ENCODE measurements at regions not wholly inside any gene's neighbourhood (a gene's known extent, or its start where the extent isn't known, plus 50 kb on each side); places are given as distances from the start of the nearest gene placed in this dataset.

DNA sequence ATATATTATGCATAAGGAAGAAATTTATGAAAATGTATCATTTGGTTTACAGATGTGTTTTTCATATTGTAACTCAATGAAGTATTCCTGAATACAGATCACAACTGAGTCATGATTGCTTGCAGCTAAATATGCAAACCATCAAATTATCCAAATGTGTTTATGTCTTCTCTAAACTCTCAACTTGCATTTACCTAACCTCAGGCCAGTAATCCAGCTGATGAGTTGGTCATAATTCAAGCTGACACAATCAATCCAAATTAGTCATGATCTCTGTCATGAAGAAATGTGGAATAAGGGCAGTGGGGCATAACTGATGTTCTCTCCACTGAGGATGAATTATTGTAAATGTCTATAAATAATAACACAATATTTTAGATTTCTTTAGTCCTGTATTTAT, 104.8 kb upstream of the CNTN1 start:
- Histone ChIP-seq H3K56ac (ENCODE audit: insufficient read length, low read depth, low read length) (no peak overlapping the region), H3K27me3 (ENCODE audit: insufficient read depth, low read length) (no peaks in the 10 kb centered on the region), H2BK15ac (ENCODE audit: low read depth, low read length) (no peak overlapping the region), H2BK12ac (ENCODE audit: insufficient read length, low read depth, low read length) (no peak overlapping the region), H3K27ac (ENCODE audit: insufficient read length, low read depth, low read length) (no peak overlapping the region), H3K4me1 (ENCODE audit: insufficient read depth, low read length) (no peaks in the 10 kb centered on the region), H3K79me2 (ENCODE audit: insufficient read depth, low read length) (no peaks in the 10 kb centered on the region), H2BK20ac (ENCODE audit: low read depth, low read length, poor library complexity, severe bottlenecking) (no peak overlapping the region), H2AFZ (ENCODE audit: low read length) (no peak overlapping the region), H4K91ac (ENCODE audit: insufficient read length, low read depth, low read length) (no peak overlapping the region), H4K5ac (ENCODE audit: insufficient read length, low read depth, low read length) (no peak overlapping the region), H3K9ac (ENCODE audit: extremely low read depth, insufficient read length, low read length) (no peak overlapping the region), H3K4me2 (ENCODE audit: insufficient read depth, insufficient read length, low read length) (no peak overlapping the region), H3K18ac (ENCODE audit: insufficient read length, low read depth, low read length) (no peak overlapping the region), H4K8ac (replicated peaks; ENCODE audit: insufficient read length, low read depth, low read length) (no peak overlapping the region), H3K79me1 (ENCODE audit: insufficient read depth, low read depth, low read length, poor library complexity, severe bottlenecking) (no peaks in the 10 kb centered on the region), H2AK5ac (ENCODE audit: insufficient read length, low read length) (no peak overlapping the region), H3K14ac (ENCODE audit: insufficient read depth, low read length) (no peak overlapping the region), H3K23ac (ENCODE audit: insufficient read length, low read depth, low read length) (no peak overlapping the region), H3K9me3 (ENCODE audit: control insufficient read depth, low read depth, low read length) (peaks cover 8% of the 10 kb centered on the region), H3T11ph (ENCODE audit: low read length) (no peak overlapping the region), H4K20me1 (ENCODE audit: control insufficient read depth, insufficient read depth, insufficient read length) (no peaks in the 10 kb centered on the region), H2BK5ac (ENCODE audit: insufficient read length, low read length) (no peak overlapping the region), H2BK120ac (ENCODE audit: low read depth, low read length, poor library complexity, severe bottlenecking) (no peak overlapping the region), H3K4ac (ENCODE audit: low read depth, low read length) (no peak overlapping the region), H3K23me2 (ENCODE audit: insufficient read length, low read depth, low read length, poor library complexity, severe bottlenecking) (no peaks in the 10 kb centered on the region)
- Mint-ChIP-seq H3K4me1 (no peaks in the 10 kb centered on the region), H3K27me3 (ENCODE audit: low read depth) (peaks cover 2% of the 10 kb centered on the region; the same call in 1 of the 2 replicates), H3K27ac (no peak overlapping the region), H3K36me3 (ENCODE audit: insufficient read depth in 1 of 3, low read depth in 3 of 3) (peaks cover 9 to 18% (median 9%) of the 10 kb centered on the region in 3 experiments; a peak in 6 of 7 replicates), H3K4me3 (no peak overlapping the region), H3K9me3 (peaks cover 19 to 29% of the 10 kb centered on the region in 2 experiments)
- TF ChIP-seq, protein P1, sequence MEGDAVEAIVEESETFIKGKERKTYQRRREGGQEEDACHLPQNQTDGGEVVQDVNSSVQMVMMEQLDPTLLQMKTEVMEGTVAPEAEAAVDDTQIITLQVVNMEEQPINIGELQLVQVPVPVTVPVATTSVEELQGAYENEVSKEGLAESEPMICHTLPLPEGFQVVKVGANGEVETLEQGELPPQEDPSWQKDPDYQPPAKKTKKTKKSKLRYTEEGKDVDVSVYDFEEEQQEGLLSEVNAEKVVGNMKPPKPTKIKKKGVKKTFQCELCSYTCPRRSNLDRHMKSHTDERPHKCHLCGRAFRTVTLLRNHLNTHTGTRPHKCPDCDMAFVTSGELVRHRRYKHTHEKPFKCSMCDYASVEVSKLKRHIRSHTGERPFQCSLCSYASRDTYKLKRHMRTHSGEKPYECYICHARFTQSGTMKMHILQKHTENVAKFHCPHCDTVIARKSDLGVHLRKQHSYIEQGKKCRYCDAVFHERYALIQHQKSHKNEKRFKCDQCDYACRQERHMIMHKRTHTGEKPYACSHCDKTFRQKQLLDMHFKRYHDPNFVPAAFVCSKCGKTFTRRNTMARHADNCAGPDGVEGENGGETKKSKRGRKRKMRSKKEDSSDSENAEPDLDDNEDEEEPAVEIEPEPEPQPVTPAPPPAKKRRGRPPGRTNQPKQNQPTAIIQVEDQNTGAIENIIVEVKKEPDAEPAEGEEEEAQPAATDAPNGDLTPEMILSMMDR (conservative IDR thresholded peaks at IDR 0.05) = no peak
- DNase-seq = no peak

All from H9 (cell line).